SK-N-SH (cell line): ENCODE measurements at regions not wholly inside any gene's neighbourhood (a gene's known extent, or its start where the extent isn't known, plus 50 kb on each side); places are given as distances from the start of the nearest gene placed in this dataset.

Source experiments
- CTCF ChIA-PET: fragments of 300-600, 350-600 bp; formaldehyde crosslinking; extraction: SDS; loops from one replicate; lab custom pipeline; 2021; lab: Yijun Ruan, JAX
- POLR2A ChIA-PET: fragments of 350-600 bp; sonication (Branson Sonifier 250); formaldehyde crosslinking; extraction: SDS; loops from one replicate; lab custom pipeline; 2020; ENCODE audit warnings: antibody characterized with exemption, inconsistent platforms; lab: Yijun Ruan, JAX
- DNase-seq: peaks from one replicate; pipeline ENCODE4 v3.0.0; 2012
- H2AFZ ChIP-seq: fragments of 200-600 bp; sonication (generic); 2 replicates; pipeline ENCODE4 v1.8.1; 2016; ENCODE audit warnings: antibody characterized with exemption, mild to moderate bottlenecking, low read depth
- H3F3A ChIP-seq: fragments of 200-600 bp; sonication (generic); replicated peaks from 2 replicates; pipeline ENCODE3; 2016; ENCODE audit warnings: antibody characterized with exemption, mild to moderate bottlenecking; ENCODE audit not compliant: insufficient read depth
- H3K27ac ChIP-seq, 2 experiments: fragments of 200-500 bp in 1 of 2; fragments of 200-600 bp in 1 of 2; sonication (Bioruptor generic) in 1 of 2; sonication (generic), shearing (Covaris generic) in 1 of 2; 2 replicates each; pipeline versions ENCODE4 v1.5.1 to v1.6.1; 2014 to 2016; ENCODE audit warnings: low read depth in 2 of 2, inconsistent platforms in 1 of 2, low read length in 1 of 2, mild to moderate bottlenecking in 1 of 2, mixed read lengths in 1 of 2
- H3K27me3 ChIP-seq: fragments of 200-600 bp; sonication (generic), shearing (Covaris generic); 2 replicates; pipeline ENCODE4 v1.6.1; 2016; ENCODE audit warnings: mixed run types; ENCODE audit not compliant: insufficient read depth
- H3K36me3 ChIP-seq, 2 experiments: fragments of 200-500 bp in 1 of 2; fragments of 200-600 bp in 1 of 2; sonication (Bioruptor generic) in 1 of 2; sonication (generic) in 1 of 2; replicated peaks in 1 of 2; 2 replicates each; pipeline versions ENCODE3 to v1.5.1; 2014 to 2016; ENCODE audit warnings: low read length in 1 of 2, mild to moderate bottlenecking in 1 of 2; ENCODE audit not compliant: insufficient read depth in 2 of 2, control insufficient read depth in 1 of 2
- H3K4me1 ChIP-seq, 2 experiments: fragments of 200-500 bp in 1 of 2; fragments of 200-600 bp in 1 of 2; sonication (Bioruptor generic) in 1 of 2; sonication (generic), shearing (Covaris generic) in 1 of 2; 2 replicates each; pipeline versions ENCODE4 v1.5.1 to v1.6.1; 2014 to 2016; ENCODE audit warnings: low read depth in 1 of 2, low read length in 1 of 2, mixed run types in 1 of 2; ENCODE audit not compliant: insufficient read depth in 2 of 2, control insufficient read depth in 1 of 2
- H3K4me2 ChIP-seq: fragments of 200-600 bp; sonication (generic), shearing (Covaris generic); 2 replicates; pipeline ENCODE4 v1.6.1; 2017; ENCODE audit warnings: mixed run types
- H3K4me3 ChIP-seq, 2 experiments: fragments of 200-500 bp in 1 of 2; fragments of 200-600 bp in 1 of 2; sonication (Bioruptor generic) in 1 of 2; sonication (generic), shearing (Covaris generic) in 1 of 2; 2 replicates each; pipeline versions ENCODE4 v1.5.1 to v1.8.1; 2014 to 2016; ENCODE audit warnings: low read depth in 2 of 2, inconsistent platforms in 1 of 2, low read length in 1 of 2, mild to moderate bottlenecking in 1 of 2, mixed read lengths in 1 of 2, moderate library complexity in 1 of 2
- H3K79me2 ChIP-seq: fragments of 200-600 bp; sonication (generic); 2 replicates; pipeline ENCODE4 v1.8.1; 2017; ENCODE audit warnings: mild to moderate bottlenecking; ENCODE audit not compliant: insufficient read depth
- H3K9ac ChIP-seq: fragments of 200-600 bp; sonication (generic); 2 replicates; pipeline ENCODE4 v1.6.1; 2017; ENCODE audit warnings: mixed run types
- H3K9me2 ChIP-seq: fragments of 200-600 bp; sonication (generic); 2 replicates; pipeline ENCODE4 v1.6.1; 2017; ENCODE audit warnings: mixed run types
- H3K9me3 ChIP-seq: fragments of 200-600 bp; sonication (generic); 2 replicates; pipeline ENCODE4 v1.6.1; 2017; ENCODE audit warnings: mixed run types, mild to moderate bottlenecking, moderate library complexity
- H4K20me1 ChIP-seq: fragments of 200-600 bp; sonication (generic); 2 replicates; pipeline ENCODE4 v1.6.1; 2017; ENCODE audit warnings: mild to moderate bottlenecking, mixed run types; ENCODE audit not compliant: insufficient read depth
- EP300 ChIP-seq, 2 experiments: IDR thresholded peaks; 2 replicates each; pipeline versions ENCODE4 v1.4.0 to v1.6.1; 2012; ENCODE audit warnings: borderline replicate concordance in 1 of 2, low read depth in 1 of 2, low read length in 1 of 2
- GABPA ChIP-seq: IDR thresholded peaks from 2 replicates; pipeline ENCODE4 v1.4.0; 2012; ENCODE audit warnings: low read depth, mild to moderate bottlenecking
- GATA2 ChIP-seq: sonication (generic); formaldehyde crosslinking; IDR thresholded peaks from 2 replicates; pipeline ENCODE4 v1.5.0; 2020; ENCODE audit warnings: mild to moderate bottlenecking, missing genetic modification reagents
- IRF3 ChIP-seq: fragments of 150-350 bp; IDR thresholded peaks from 2 replicates; pipeline ENCODE4 v1.6.1; 2016; ENCODE audit warnings: mild to moderate bottlenecking, low read depth, low read length
- PBX3 ChIP-seq: IDR thresholded peaks from 2 replicates; pipeline ENCODE4; 2012
- RAD21 ChIP-seq: IDR thresholded peaks from 2 replicates; pipeline ENCODE4 v1.6.1; 2012; ENCODE audit warnings: mild to moderate bottlenecking, low read length
- RCOR1 ChIP-seq: fragments of 150-350 bp; IDR thresholded peaks from 2 replicates; pipeline ENCODE4 v1.6.1; 2017; ENCODE audit warnings: antibody characterized with exemption, low read length
- SIN3A ChIP-seq: IDR thresholded peaks from 2 replicates; pipeline ENCODE4 v1.6.1; 2012; ENCODE audit warnings: low read depth, mild to moderate bottlenecking, low read length, moderate library complexity, borderline replicate concordance
- TAF1 ChIP-seq: IDR thresholded peaks from 2 replicates; pipeline ENCODE4 v1.6.1; 2012; ENCODE audit warnings: low read depth, mild to moderate bottlenecking, low read length, moderate library complexity, borderline replicate concordance
- TCF12 ChIP-seq: IDR thresholded peaks from 2 replicates; pipeline ENCODE4 v1.4.0; 2012
- TEAD4 ChIP-seq: IDR thresholded peaks from 2 replicates; pipeline ENCODE4 v1.4.0; 2012; ENCODE audit warnings: mild to moderate bottlenecking, borderline replicate concordance; ENCODE audit not compliant: insufficient read depth
- USF2 ChIP-seq: fragments of 150-350 bp; IDR thresholded peaks from 2 replicates; pipeline ENCODE4 v1.6.1; 2017; ENCODE audit warnings: antibody characterized with exemption, low read length, low read depth, borderline replicate concordance
- YY1 ChIP-seq: IDR thresholded peaks from 2 replicates; pipeline ENCODE4 v1.4.0; 2012; ENCODE audit warnings: low read depth, mild to moderate bottlenecking
- ZBTB33 ChIP-seq: IDR thresholded peaks from 2 replicates; pipeline ENCODE4 v1.4.0; 2012; ENCODE audit warnings: low read depth, borderline replicate concordance
- TF ChIP-seq, protein P1 (sequence below): IDR thresholded peaks from 2 replicates; pipeline ENCODE4 v1.4.0; 2012; ENCODE audit warnings: low read depth, borderline replicate concordance
- TF ChIP-seq, protein P2 (sequence below): IDR thresholded peaks from 2 replicates; pipeline ENCODE4 v1.6.1; 2012; ENCODE audit warnings: mild to moderate bottlenecking, low read depth, low read length, moderate library complexity

GRCh38 chr3:35505772-35506171 lies 133.6 kb upstream of the ARPP21 start (continued):
- TF ChIP-seq, protein P1, sequence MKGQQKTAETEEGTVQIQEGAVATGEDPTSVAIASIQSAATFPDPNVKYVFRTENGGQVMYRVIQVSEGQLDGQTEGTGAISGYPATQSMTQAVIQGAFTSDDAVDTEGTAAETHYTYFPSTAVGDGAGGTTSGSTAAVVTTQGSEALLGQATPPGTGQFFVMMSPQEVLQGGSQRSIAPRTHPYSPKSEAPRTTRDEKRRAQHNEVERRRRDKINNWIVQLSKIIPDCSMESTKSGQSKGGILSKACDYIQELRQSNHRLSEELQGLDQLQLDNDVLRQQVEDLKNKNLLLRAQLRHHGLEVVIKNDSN, result no peak
- no peak for TF ChIP-seq SIN3A
- TF ChIP-seq TEAD4, result no peak
- TF ChIP-seq, protein P2, sequence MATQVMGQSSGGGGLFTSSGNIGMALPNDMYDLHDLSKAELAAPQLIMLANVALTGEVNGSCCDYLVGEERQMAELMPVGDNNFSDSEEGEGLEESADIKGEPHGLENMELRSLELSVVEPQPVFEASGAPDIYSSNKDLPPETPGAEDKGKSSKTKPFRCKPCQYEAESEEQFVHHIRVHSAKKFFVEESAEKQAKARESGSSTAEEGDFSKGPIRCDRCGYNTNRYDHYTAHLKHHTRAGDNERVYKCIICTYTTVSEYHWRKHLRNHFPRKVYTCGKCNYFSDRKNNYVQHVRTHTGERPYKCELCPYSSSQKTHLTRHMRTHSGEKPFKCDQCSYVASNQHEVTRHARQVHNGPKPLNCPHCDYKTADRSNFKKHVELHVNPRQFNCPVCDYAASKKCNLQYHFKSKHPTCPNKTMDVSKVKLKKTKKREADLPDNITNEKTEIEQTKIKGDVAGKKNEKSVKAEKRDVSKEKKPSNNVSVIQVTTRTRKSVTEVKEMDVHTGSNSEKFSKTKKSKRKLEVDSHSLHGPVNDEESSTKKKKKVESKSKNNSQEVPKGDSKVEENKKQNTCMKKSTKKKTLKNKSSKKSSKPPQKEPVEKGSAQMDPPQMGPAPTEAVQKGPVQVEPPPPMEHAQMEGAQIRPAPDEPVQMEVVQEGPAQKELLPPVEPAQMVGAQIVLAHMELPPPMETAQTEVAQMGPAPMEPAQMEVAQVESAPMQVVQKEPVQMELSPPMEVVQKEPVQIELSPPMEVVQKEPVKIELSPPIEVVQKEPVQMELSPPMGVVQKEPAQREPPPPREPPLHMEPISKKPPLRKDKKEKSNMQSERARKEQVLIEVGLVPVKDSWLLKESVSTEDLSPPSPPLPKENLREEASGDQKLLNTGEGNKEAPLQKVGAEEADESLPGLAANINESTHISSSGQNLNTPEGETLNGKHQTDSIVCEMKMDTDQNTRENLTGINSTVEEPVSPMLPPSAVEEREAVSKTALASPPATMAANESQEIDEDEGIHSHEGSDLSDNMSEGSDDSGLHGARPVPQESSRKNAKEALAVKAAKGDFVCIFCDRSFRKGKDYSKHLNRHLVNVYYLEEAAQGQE, result no peak
- no peak for TF ChIP-seq IRF3
- TF ChIP-seq RAD21, result no peak

DNA sequence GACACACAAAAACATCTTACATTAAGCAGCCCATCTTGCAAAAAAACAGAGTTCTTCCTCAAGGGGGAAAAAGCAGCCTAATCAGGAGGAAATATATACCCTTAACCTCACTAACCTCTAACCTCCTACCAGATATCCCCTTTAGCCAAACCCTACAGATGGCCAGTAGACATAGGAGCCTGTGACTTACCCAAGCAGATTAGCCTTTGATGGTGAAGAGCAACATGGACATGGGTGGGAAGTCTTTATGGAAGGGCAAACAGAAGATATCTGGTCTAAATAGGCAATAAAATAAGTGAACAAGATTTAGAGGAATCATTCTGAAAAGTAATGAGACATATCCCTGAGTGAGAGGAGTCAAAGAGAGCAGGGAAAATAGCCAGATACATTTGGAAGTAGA lies 119.4 kb upstream of the ARPP21 start:
- Histone ChIP-seq H3K27me3 (no peaks in the 10 kb centered on the region), H3K9me3 (no peaks in the 10 kb centered on the region), H3K79me2 (no peaks in the 10 kb centered on the region), H3F3A (no peaks in the 10 kb centered on the region), H2AFZ (no peak overlapping the region), H3K4me3 (no peak overlapping the region), H3K4me2 (no peak overlapping the region), H3K27ac (no peak overlapping the region), H3K9me2 (no peaks in the 10 kb centered on the region), H3K36me3 (no peaks in the 10 kb centered on the region), H3K4me1 (peaks cover 0 to 2% of the 10 kb centered on the region in 2 experiments; a peak in 1 of 4 replicates), H3K9ac (no peak overlapping the region), H4K20me1 (no peaks in the 10 kb centered on the region)
- CTCF ChIA-PET, result no interaction called here
- DNase-seq, result no peak
- POLR2A ChIA-PET, result no interaction called here
- TF ChIP-seq PBX3 (no peak), GATA2 (CRISPR knock-in tag) (no peak), ZBTB33 (no peak), TCF12 (no peak), EP300 (IDR thresholded peaks at IDR 0.05; ENCODE audit: borderline replicate concordance in 1 of 2, low read depth in 1 of 2, low read length in 1 of 2) (no peak), GABPA (no peak), TAF1 (no peak), USF2 (no peak), TEAD4 (no peak), RCOR1 (no peak), YY1 (no peak)
- TF ChIP-seq, protein P1, result no peak
- TF ChIP-seq, protein P2, result no peak
